ENCODE measurements at regions not wholly inside any gene's neighbourhood (a gene's known extent, or its start where the extent isn't known, plus 50 kb on each side); places are given as distances from the start of the nearest gene placed in this dataset.

- CTCF ChIA-PET: no interaction called here
- Mint-ChIP-seq H3K27me3 (ENCODE audit: unreplicated experiment) (no peaks in the 10 kb centered on the region), H3K4me3 (ENCODE audit: low read depth, unreplicated experiment) (no peak overlapping the region), H3K27ac (ENCODE audit: unreplicated experiment) (no peak overlapping the region), H3K4me1 (ENCODE audit: low read depth, unreplicated experiment) (no peaks in the 10 kb centered on the region), H3K36me3 (ENCODE audit: insufficient read depth, unreplicated experiment) (peaks cover 5% of the 10 kb centered on the region), H3K9me3 (ENCODE audit: low read depth, unreplicated experiment) (no peaks in the 10 kb centered on the region)
- intact Hi-C loops (cut with micrococcal nuclease; ENCODE audit: unreplicated experiment): no loop called here
- no TSS peak for BruUV-seq (replicated peaks)
- DNase-seq: no peak
- no peak for TF ChIP-seq CTCF (IDR thresholded peaks at IDR 0.05; ENCODE audit: unreplicated experiment)
Measured at GRCh38 chr2:111246620-111247061, 125.9 kb downstream of the BCL2L11 start.

- Mint-ChIP-seq H3K27ac (ENCODE audit: unreplicated experiment) (no peak overlapping the region), H3K4me1 (ENCODE audit: low read depth, unreplicated experiment) (no peaks in the 10 kb centered on the region), H3K4me3 (ENCODE audit: low read depth, unreplicated experiment) (no peak overlapping the region), H3K36me3 (ENCODE audit: insufficient read depth, unreplicated experiment) (peaks cover 5% of the 10 kb centered on the region), H3K27me3 (ENCODE audit: unreplicated experiment) (no peaks in the 10 kb centered on the region), H3K9me3 (ENCODE audit: low read depth, unreplicated experiment) (peaks cover 5% of the 10 kb centered on the region)
- intact Hi-C loops (cut with micrococcal nuclease; ENCODE audit: unreplicated experiment): no loop called here
- BruUV-seq (replicated peaks): no TSS peak
- CTCF ChIA-PET: no interaction called here
- no peak for TF ChIP-seq CTCF (IDR thresholded peaks at IDR 0.05; ENCODE audit: unreplicated experiment)
- DNase-seq: no peak
Measured at GRCh38 chr2:111247491-111247890, 126.8 kb downstream of the BCL2L11 start.

- no peaks in the 10 kb centered on the region for H3K27me3 Mint-ChIP-seq (ENCODE audit: unreplicated experiment)
- no peak for DNase-seq
- CTCF ChIA-PET: no interaction called here
- peaks cover 5% of the 10 kb centered on the region for H3K36me3 Mint-ChIP-seq (ENCODE audit: insufficient read depth, unreplicated experiment)
- intact Hi-C loops (cut with micrococcal nuclease; ENCODE audit: unreplicated experiment): no loop called here
- H3K9me3 Mint-ChIP-seq (ENCODE audit: low read depth, unreplicated experiment): peaks cover 9% of the 10 kb centered on the region
- H3K27ac Mint-ChIP-seq (ENCODE audit: unreplicated experiment): no peak overlapping the region
- H3K4me3 Mint-ChIP-seq (ENCODE audit: low read depth, unreplicated experiment): no peak overlapping the region
- no peaks in the 10 kb centered on the region for H3K4me1 Mint-ChIP-seq (ENCODE audit: low read depth, unreplicated experiment)
- BruUV-seq (replicated peaks): no TSS peak
- TF ChIP-seq CTCF (IDR thresholded peaks at IDR 0.05; ENCODE audit: unreplicated experiment): no peak
Measured at GRCh38 chr2:111249806-111250205, 129.1 kb downstream of the BCL2L11 start.

GRCh38 chr2:111250448-111251030 is 129.8 kb downstream of the BCL2L11 start:
- peaks cover 5% of the 10 kb centered on the region for H3K36me3 Mint-ChIP-seq (ENCODE audit: insufficient read depth, unreplicated experiment)
- no peaks in the 10 kb centered on the region for H3K4me1 Mint-ChIP-seq (ENCODE audit: low read depth, unreplicated experiment)
- no peaks in the 10 kb centered on the region for H3K27me3 Mint-ChIP-seq (ENCODE audit: unreplicated experiment)
- intact Hi-C loops (cut with micrococcal nuclease; ENCODE audit: unreplicated experiment): no loop called here
- H3K27ac Mint-ChIP-seq (ENCODE audit: unreplicated experiment): no peak overlapping the region
- CTCF ChIA-PET: no interaction called here
- H3K4me3 Mint-ChIP-seq (ENCODE audit: low read depth, unreplicated experiment): no peak overlapping the region
- BruUV-seq (replicated peaks): no TSS peak
- TF ChIP-seq CTCF (IDR thresholded peaks at IDR 0.05; ENCODE audit: unreplicated experiment): no peak
- DNase-seq: no peak
- peaks cover 9% of the 10 kb centered on the region for H3K9me3 Mint-ChIP-seq (ENCODE audit: low read depth, unreplicated experiment)
